HepG2 (cell line): ENCODE measurements at regions not wholly inside any gene's neighbourhood (a gene's known extent, or its start where the extent isn't known, plus 50 kb on each side); places are given as distances from the start of the nearest gene placed in this dataset.
"Not testable (repeated sequence)": the region's sequence is repeated elsewhere in the genome, so short reads cannot be mapped to it uniquely, and the experiment has no call there.

Experiments
- ATAC-seq: fragments of 200-7000 bp; cut with Tn5 transposase; 3 replicates; pipeline ENCODE4 v1.9.1; 2020; ENCODE audit warnings: mild to moderate bottlenecking, moderate library complexity
- BruUV-seq: library from RNA; stranded (reverse); fragments of 400-500 nt; replicated peaks from 2 replicates; lab custom pipeline; 2021; lab: Mats Ljungman, UMichigan
- CTCF ChIA-PET: fragments of 300-600 bp; formaldehyde crosslinking; extraction: SDS; loops from one replicate; lab custom pipeline; 2021; ENCODE audit warnings: low total read pairs, inconsistent platforms, low intra/inter-chr PET ratio; lab: Yijun Ruan, JAX
- POLR2A ChIA-PET: fragments of 350-600 bp; sonication (Branson Sonifier 250); formaldehyde crosslinking; loops from one replicate; lab custom pipeline; 2020; ENCODE audit warnings: antibody characterized with exemption, inconsistent platforms; lab: Yijun Ruan, JAX
- DNase-seq: peaks from one replicate; pipeline ENCODE4 v3.0.0-alpha.2; 2015; ENCODE audit warnings: low spot score
- FAIRE-seq: peaks from 3 replicates; lab custom pipeline; 2011; peaks lifted over from hg19 to GRCh38; lab: Jason Lieb, UNC
- H2AFZ ChIP-seq: one replicate; pipeline ENCODE4 v1.6.1; 2011; ENCODE audit warnings: low read length, inconsistent platforms
- H3K27ac ChIP-seq: fragments of 300-600 bp; 3 replicates; pipeline ENCODE4 v1.8.0; 2011; ENCODE audit warnings: mixed run types, mild to moderate bottlenecking, mixed read lengths, low read length, inconsistent platforms; ENCODE audit not compliant: insufficient read depth; ENCODE audit errors: extremely low read length
- H3K27me3 ChIP-seq, 2 experiments: fragments of 200-600 bp in 1 of 2; 2 replicates in 1 of 2; 3 replicates in 1 of 2; pipeline versions ENCODE4 v1.6.0 to v1.8.0; 2011; ENCODE audit warnings: low read length in 2 of 2, mild to moderate bottlenecking in 2 of 2, moderate library complexity in 2 of 2, inconsistent platforms in 1 of 2; ENCODE audit not compliant: insufficient read depth in 2 of 2, control insufficient read depth in 1 of 2
- H3K36me3 ChIP-seq, 2 experiments: fragments of 200-600 bp in 1 of 2; replicated peaks in 1 of 2; 2 replicates in 1 of 2; 3 replicates in 1 of 2; pipeline versions ENCODE4 v1.5.1 to v1.8.0; 2011; ENCODE audit warnings: low read length in 2 of 2, inconsistent platforms in 1 of 2; ENCODE audit not compliant: insufficient read depth in 2 of 2, control insufficient read depth in 1 of 2
- H3K4me1 ChIP-seq: 2 replicates; pipeline ENCODE4 v1.5.1; 2012; ENCODE audit warnings: low read length, inconsistent platforms; ENCODE audit not compliant: insufficient read depth
- H3K4me2 ChIP-seq: 2 replicates; pipeline ENCODE4 v1.6.0; 2011; ENCODE audit warnings: low read depth, low read length, inconsistent platforms
- H3K4me3 ChIP-seq, 3 experiments: fragments of 200-600 bp in 1 of 3; sonication (generic), shearing (Covaris generic) in 1 of 3; replicated peaks in 1 of 3; 2 replicates each; pipeline ENCODE4 v1.5.1; 2011 to 2016; ENCODE audit warnings: low read length in 3 of 3, inconsistent platforms in 2 of 3, low read depth in 2 of 3, mild to moderate bottlenecking in 2 of 3, control low read depth in 1 of 3, mixed read lengths in 1 of 3; ENCODE audit not compliant: insufficient read depth in 1 of 3
- H3K79me2 ChIP-seq: one replicate; pipeline ENCODE4 v1.6.1; 2011; ENCODE audit warnings: low read length, inconsistent platforms; ENCODE audit not compliant: insufficient read depth
- H3K9ac ChIP-seq: 2 replicates; pipeline ENCODE4 v1.6.0; 2011; ENCODE audit warnings: mild to moderate bottlenecking, low read depth, low read length, inconsistent platforms; ENCODE audit not compliant: insufficient read depth
- H3K9me3 ChIP-seq: 2 replicates; pipeline ENCODE4 v1.5.1; 2012; ENCODE audit warnings: mild to moderate bottlenecking, low read length
- H4K20me1 ChIP-seq: 2 replicates; pipeline ENCODE4 v1.6.0; 2011; ENCODE audit warnings: inconsistent platforms, mild to moderate bottlenecking, low read length, moderate library complexity; ENCODE audit not compliant: insufficient read depth
- FOXO1 ChIP-seq: sonication (generic); formaldehyde crosslinking; IDR thresholded peaks from 2 replicates; pipeline ENCODE4 v1.4.0; 2020; ENCODE audit warnings: missing genetic modification reagents
- GATAD2A ChIP-seq: IDR thresholded peaks from 2 replicates; pipeline ENCODE4 v1.6.1; 2016
- HNRNPK ChIP-seq: fragments of 200-400 bp; formaldehyde crosslinking; IDR thresholded peaks from 2 replicates; pipeline ENCODE4 v1.6.1; 2018; ENCODE audit warnings: low read length, low read depth, moderate library complexity, mild to moderate bottlenecking; ENCODE audit not compliant: poor library complexity, severe bottlenecking
- NFATC3 ChIP-seq: sonication (generic); formaldehyde crosslinking; IDR thresholded peaks from 2 replicates; pipeline ENCODE4 v1.5.1; 2020; ENCODE audit warnings: mild to moderate bottlenecking, missing genetic modification reagents
- PCBP1 ChIP-seq: fragments of 200-400 bp; formaldehyde crosslinking; IDR thresholded peaks from 2 replicates; pipeline ENCODE4 v1.6.1; 2017; ENCODE audit warnings: mild to moderate bottlenecking, low read depth, low read length, borderline replicate concordance
- PCBP2 ChIP-seq: fragments of 200-400 bp; formaldehyde crosslinking; optimal IDR thresholded peaks from 2 replicates; pipeline ENCODE3; 2018; ENCODE audit warnings: low read length, low read depth; ENCODE audit not compliant: poor library complexity, severe bottlenecking
- RFXAP ChIP-seq: sonication (generic); formaldehyde crosslinking; IDR thresholded peaks from 2 replicates; pipeline ENCODE4 v1.4.0; 2020; ENCODE audit warnings: missing genetic modification reagents, borderline replicate concordance
- ZNF101 ChIP-seq: sonication (generic); formaldehyde crosslinking; IDR thresholded peaks from 2 replicates; pipeline ENCODE4 v1.4.0; 2020; ENCODE audit warnings: mild to moderate bottlenecking, low read depth, missing genetic modification reagents, borderline replicate concordance
- ZNF207 ChIP-seq: fragments of 450-650 bp; IDR thresholded peaks from 2 replicates; pipeline ENCODE4 v1.6.1; 2016; ENCODE audit warnings: antibody characterized with exemption, borderline replicate concordance
- ZNF326 ChIP-seq: sonication (generic); formaldehyde crosslinking; IDR thresholded peaks from 2 replicates; pipeline ENCODE4 v1.4.0; 2020; ENCODE audit warnings: missing genetic modification reagents, borderline replicate concordance
- ZNF576 ChIP-seq: sonication (generic); formaldehyde crosslinking; IDR thresholded peaks from 2 replicates; pipeline ENCODE4 v1.4.0; 2020; ENCODE audit warnings: mild to moderate bottlenecking, missing genetic modification reagents
- ZNF740 ChIP-seq: sonication (generic); formaldehyde crosslinking; IDR thresholded peaks from 2 replicates; pipeline ENCODE4 v1.4.0; 2020; ENCODE audit warnings: missing genetic modification reagents
- in situ Hi-C: cut with HindIII; loops from 2 replicates; pipeline ENCODE4 v1.10.0; 2017; ENCODE audit warnings: low pct_unique_long_range_greater_than_20kb; ENCODE audit not compliant: extremely low pct_ligation_motif_present
- intact Hi-C: fragments of 100-400 bp; cut with micrococcal nuclease; formaldehyde crosslinking; loops from one replicate; pipeline ENCODE4 v1.10.0; 2022; ENCODE audit not compliant: unreplicated experiment

GRCh38 chr12:97985834-97986233 is 523.2 kb downstream of the RMST start (continued):
- TF ChIP-seq ZNF326 (no peak), ZNF207 (no peak), RFXAP (CRISPR knock-in tag) (no peak)

GRCh38 chr12:97988588-97988987 is 526.0 kb downstream of the RMST start:
- POLR2A ChIA-PET, FAIRE-seq, DNase-seq, H3K36me3 ChIP-seq, H3K27ac ChIP-seq, H3K4me3 ChIP-seq, H4K20me1 ChIP-seq, H3K27me3 ChIP-seq, H3K9ac ChIP-seq, CTCF ChIA-PET, H3K4me1 ChIP-seq, H3K9me3 ChIP-seq, intact Hi-C loops, H3K79me2 ChIP-seq, in situ Hi-C loops, BruUV-seq, ATAC-seq, H3K4me2 ChIP-seq, H2AFZ ChIP-seq: not testable (repeated sequence)
- TF ChIP-seq HNRNPK: peak; percentile 48

- no TSS peak for BruUV-seq
- Histone ChIP-seq H2AFZ (no peak overlapping the region), H3K27me3 (no peaks in the 10 kb centered on the region), H3K4me3 (no peak overlapping the region), H3K79me2 (no peaks in the 10 kb centered on the region), H3K4me1 (no peaks in the 10 kb centered on the region), H3K27ac (no peak overlapping the region), H4K20me1 (no peaks in the 10 kb centered on the region), H3K9ac (no peak overlapping the region), H3K4me2 (no peak overlapping the region), H3K9me3 (no peaks in the 10 kb centered on the region), H3K36me3 (no peaks in the 10 kb centered on the region)
- intact Hi-C loops (no loop called here), in situ Hi-C loops (no loop called here)
- DNase-seq (no peak), FAIRE-seq (no peak), ATAC-seq (no peak)
- TF ChIP-seq FOXO1 (CRISPR knock-in tag) (no peak), NFATC3 (CRISPR knock-in tag) (no peak), PCBP1 (0 out of 2 replicates have a peak, but pooled peaks have one; percentile 57), ZNF740 (no peak), PCBP2 (peak; percentile 68), GATAD2A (CRISPR knock-in tag) (no peak), ZNF101 (CRISPR knock-in tag) (no peak), HNRNPK (peak; percentile 84), ZNF576 (CRISPR knock-in tag) (no peak)
- ChIA-PET POLR2A (no interaction called here), CTCF (no interaction called here)
Observed at GRCh38 chr12:97989366-97989940, 525.9 kb upstream of the TMPO start.
